ENCODE measurements at regions not wholly inside any gene's neighbourhood (a gene's known extent, or its start where the extent isn't known, plus 50 kb on each side); places are given as distances from the start of the nearest gene placed in this dataset.

GRCh38 chr18:41809652-41810051, 145.4 kb upstream of the PIK3C3 start:
- no peak for TF ChIP-seq MAX (IDR thresholded peaks at IDR 0.05; ENCODE audit: low read depth, low read length)
- TF ChIP-seq, protein P1, sequence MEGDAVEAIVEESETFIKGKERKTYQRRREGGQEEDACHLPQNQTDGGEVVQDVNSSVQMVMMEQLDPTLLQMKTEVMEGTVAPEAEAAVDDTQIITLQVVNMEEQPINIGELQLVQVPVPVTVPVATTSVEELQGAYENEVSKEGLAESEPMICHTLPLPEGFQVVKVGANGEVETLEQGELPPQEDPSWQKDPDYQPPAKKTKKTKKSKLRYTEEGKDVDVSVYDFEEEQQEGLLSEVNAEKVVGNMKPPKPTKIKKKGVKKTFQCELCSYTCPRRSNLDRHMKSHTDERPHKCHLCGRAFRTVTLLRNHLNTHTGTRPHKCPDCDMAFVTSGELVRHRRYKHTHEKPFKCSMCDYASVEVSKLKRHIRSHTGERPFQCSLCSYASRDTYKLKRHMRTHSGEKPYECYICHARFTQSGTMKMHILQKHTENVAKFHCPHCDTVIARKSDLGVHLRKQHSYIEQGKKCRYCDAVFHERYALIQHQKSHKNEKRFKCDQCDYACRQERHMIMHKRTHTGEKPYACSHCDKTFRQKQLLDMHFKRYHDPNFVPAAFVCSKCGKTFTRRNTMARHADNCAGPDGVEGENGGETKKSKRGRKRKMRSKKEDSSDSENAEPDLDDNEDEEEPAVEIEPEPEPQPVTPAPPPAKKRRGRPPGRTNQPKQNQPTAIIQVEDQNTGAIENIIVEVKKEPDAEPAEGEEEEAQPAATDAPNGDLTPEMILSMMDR (IDR thresholded peaks at IDR 0.05; ENCODE audit: low read depth, low read length), result no peak
- TF ChIP-seq POLR2A (IDR thresholded peaks at IDR 0.05; ENCODE audit: extremely low read depth, insufficient read length), result no peak
- TF ChIP-seq MYC (IDR thresholded peaks at IDR 0.05; ENCODE audit: low read depth, low read length), result no peak
